ENCODE measurements at regions not wholly inside any gene's neighbourhood (a gene's known extent, or its start where the extent isn't known, plus 50 kb on each side); places are given as distances from the start of the nearest gene placed in this dataset.

DNA sequence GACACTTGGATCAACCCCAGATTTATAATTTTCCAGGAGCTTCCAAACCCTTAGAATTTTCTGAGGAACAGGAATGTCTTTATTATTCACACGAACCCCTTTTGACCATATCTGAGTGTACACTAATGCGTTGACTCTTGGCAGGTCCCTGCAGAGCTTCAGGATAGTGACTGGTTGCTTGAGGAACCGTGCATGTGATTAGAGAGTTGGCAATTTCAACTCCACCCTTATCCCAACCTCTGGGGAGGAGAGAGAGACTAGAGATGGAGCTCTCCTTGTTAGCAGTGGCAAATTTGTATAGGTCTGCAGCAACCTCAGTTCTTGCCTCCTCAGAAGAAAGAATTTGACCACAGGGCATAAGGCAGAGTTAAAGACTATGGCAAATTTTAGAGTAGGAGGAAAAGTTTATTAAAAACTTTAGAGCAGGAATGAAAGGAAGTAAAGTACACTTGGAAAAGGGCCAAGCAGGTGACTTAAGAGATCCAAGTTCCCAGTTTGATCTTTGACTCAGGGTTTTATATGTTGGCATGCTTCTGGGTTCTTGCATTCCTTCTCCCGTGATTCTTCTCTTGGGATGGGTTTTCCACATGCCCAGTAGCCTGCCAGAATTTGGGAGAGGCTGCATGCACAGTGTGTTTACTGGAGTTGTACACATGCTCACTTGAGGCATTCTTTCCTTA lies 93.8 kb upstream of the ETV3 start:
- intact Hi-C loops (cut with DNase I): no loop called here
- WGBS: 57% methylated on average over 4 of the region's 4 CpGs

GRCh38 chr1:157230500-157230899 lies 92.3 kb upstream of the ETV3 start:
- TF ChIP-seq, protein P1, sequence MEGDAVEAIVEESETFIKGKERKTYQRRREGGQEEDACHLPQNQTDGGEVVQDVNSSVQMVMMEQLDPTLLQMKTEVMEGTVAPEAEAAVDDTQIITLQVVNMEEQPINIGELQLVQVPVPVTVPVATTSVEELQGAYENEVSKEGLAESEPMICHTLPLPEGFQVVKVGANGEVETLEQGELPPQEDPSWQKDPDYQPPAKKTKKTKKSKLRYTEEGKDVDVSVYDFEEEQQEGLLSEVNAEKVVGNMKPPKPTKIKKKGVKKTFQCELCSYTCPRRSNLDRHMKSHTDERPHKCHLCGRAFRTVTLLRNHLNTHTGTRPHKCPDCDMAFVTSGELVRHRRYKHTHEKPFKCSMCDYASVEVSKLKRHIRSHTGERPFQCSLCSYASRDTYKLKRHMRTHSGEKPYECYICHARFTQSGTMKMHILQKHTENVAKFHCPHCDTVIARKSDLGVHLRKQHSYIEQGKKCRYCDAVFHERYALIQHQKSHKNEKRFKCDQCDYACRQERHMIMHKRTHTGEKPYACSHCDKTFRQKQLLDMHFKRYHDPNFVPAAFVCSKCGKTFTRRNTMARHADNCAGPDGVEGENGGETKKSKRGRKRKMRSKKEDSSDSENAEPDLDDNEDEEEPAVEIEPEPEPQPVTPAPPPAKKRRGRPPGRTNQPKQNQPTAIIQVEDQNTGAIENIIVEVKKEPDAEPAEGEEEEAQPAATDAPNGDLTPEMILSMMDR (IDR thresholded peaks at IDR 0.05): no peak
- TF ChIP-seq POLR2A (IDR thresholded peaks at IDR 0.05; ENCODE audit: low read depth) (no peak), EP300 (IDR thresholded peaks at IDR 0.05) (no peak), POLR2AphosphoS5 (IDR thresholded peaks at IDR 0.05) (no peak)
- peak; percentile 86 for DNase-seq (ENCODE audit: extremely low spot score)
- WGBS: 86% methylated on average over 4 of the region's 4 CpGs
- Histone ChIP-seq H3K4me1 (no peaks in the 10 kb centered on the region), H3K27ac (replicated peaks in 1 of 4) (no peak overlapping the region), H3K4me3 (no peak overlapping the region), H3K9me3 (no peaks in the 10 kb centered on the region), H3K36me3 (no peaks in the 10 kb centered on the region), H3K27me3 (no peaks in the 10 kb centered on the region)
- intact Hi-C loops (cut with DNase I): no loop called here

More for the DNA sequence above, 93.8 kb upstream of the ETV3 start:
- peak; percentile 45 for DNase-seq (ENCODE audit: extremely low spot score)
- Histone ChIP-seq H3K4me3 (no peak overlapping the region), H3K27ac (replicated peaks in 1 of 4) (no peak overlapping the region), H3K4me1 (no peaks in the 10 kb centered on the region), H3K9me3 (no peaks in the 10 kb centered on the region), H3K36me3 (no peaks in the 10 kb centered on the region), H3K27me3 (no peaks in the 10 kb centered on the region)
- TF ChIP-seq EP300 (IDR thresholded peaks at IDR 0.05): no peak
- no peak for TF ChIP-seq POLR2AphosphoS5 (IDR thresholded peaks at IDR 0.05)
- TF ChIP-seq POLR2A (IDR thresholded peaks at IDR 0.05; ENCODE audit: low read depth): no peak
- TF ChIP-seq, protein P1 (IDR thresholded peaks at IDR 0.05): no peak

- intact Hi-C loops (cut with DNase I): no loop called here
- DNase-seq (ENCODE audit: extremely low spot score): peak; percentile 34
Observed at GRCh38 chr1:157227700-157228099, 89.5 kb upstream of the ETV3 start.

DNA sequence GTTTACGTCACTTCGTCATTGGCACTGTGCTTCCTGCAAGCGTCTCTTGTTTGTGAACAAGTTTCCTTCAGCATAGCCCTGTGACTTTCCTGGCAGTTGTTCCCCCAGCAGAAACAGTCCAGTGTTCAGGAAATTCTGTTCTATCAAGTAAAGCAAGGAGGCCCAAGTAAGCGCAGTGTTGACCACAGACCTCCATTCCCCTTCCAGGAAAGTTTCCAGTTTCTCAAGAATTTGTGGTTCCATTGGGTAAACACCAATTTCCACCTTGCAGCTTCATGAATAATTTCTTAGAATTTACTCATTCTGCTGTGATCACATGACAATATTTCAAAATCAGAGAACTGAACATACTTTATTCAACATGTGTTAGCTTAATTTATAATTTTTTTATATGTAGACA lies 88.5 kb upstream of the ETV3 start:
- intact Hi-C loops (cut with DNase I): no loop called here
- Histone ChIP-seq H3K4me1 (no peaks in the 10 kb centered on the region), H3K27ac (replicated peaks in 1 of 4) (no peak overlapping the region), H3K4me3 (no peak overlapping the region), H3K27me3 (peaks cover 0 to 7% (median 0%) of the 10 kb centered on the region in 4 donors), H3K36me3 (no peaks in the 10 kb centered on the region), H3K9me3 (no peaks in the 10 kb centered on the region)
- WGBS: 92% methylated on average over 4 of the region's 4 CpGs
- TF ChIP-seq, protein P1 (IDR thresholded peaks at IDR 0.05): no peak
- TF ChIP-seq POLR2AphosphoS5 (IDR thresholded peaks at IDR 0.05) (no peak), EP300 (IDR thresholded peaks at IDR 0.05) (no peak), POLR2A (IDR thresholded peaks at IDR 0.05; ENCODE audit: low read depth) (no peak)
- peak; percentile 31 for DNase-seq (ENCODE audit: extremely low spot score)

More at GRCh38 chr1:157227700-157228099, 89.5 kb upstream of the ETV3 start:
- Histone ChIP-seq H3K9me3 (no peaks in the 10 kb centered on the region), H3K36me3 (no peaks in the 10 kb centered on the region), H3K27me3 (peaks cover 0 to 7% (median 0%) of the 10 kb centered on the region in 4 donors), H3K4me1 (no peaks in the 10 kb centered on the region), H3K4me3 (no peak overlapping the region), H3K27ac (replicated peaks in 1 of 4) (no peak overlapping the region)
- TF ChIP-seq POLR2A (IDR thresholded peaks at IDR 0.05; ENCODE audit: low read depth): no peak
- TF ChIP-seq, protein P1 (IDR thresholded peaks at IDR 0.05): no peak
- TF ChIP-seq EP300 (IDR thresholded peaks at IDR 0.05): no peak
- no peak for TF ChIP-seq POLR2AphosphoS5 (IDR thresholded peaks at IDR 0.05)
- WGBS: 85% methylated on average over 5 of the region's 5 CpGs
